ENCODE measurements at regions not wholly inside any gene's neighbourhood (a gene's known extent, or its start where the extent isn't known, plus 50 kb on each side); places are given as distances from the start of the nearest gene placed in this dataset.

- DNase-seq: no peak
Observed at GRCh38 chr14:103207388-103208072, 84.3 kb downstream of the TNFAIP2 start.

GRCh38 chr14:103209054-103209453 lies 85.8 kb downstream of the TNFAIP2 start:
- no peak for DNase-seq

GRCh38 chr14:103209506-103209905 lies 86.2 kb downstream of the TNFAIP2 start:
- no peak for DNase-seq

- DNase-seq: no peak
Observed at GRCh38 chr14:103213331-103213730, 90.1 kb downstream of the TNFAIP2 start.

DNA sequence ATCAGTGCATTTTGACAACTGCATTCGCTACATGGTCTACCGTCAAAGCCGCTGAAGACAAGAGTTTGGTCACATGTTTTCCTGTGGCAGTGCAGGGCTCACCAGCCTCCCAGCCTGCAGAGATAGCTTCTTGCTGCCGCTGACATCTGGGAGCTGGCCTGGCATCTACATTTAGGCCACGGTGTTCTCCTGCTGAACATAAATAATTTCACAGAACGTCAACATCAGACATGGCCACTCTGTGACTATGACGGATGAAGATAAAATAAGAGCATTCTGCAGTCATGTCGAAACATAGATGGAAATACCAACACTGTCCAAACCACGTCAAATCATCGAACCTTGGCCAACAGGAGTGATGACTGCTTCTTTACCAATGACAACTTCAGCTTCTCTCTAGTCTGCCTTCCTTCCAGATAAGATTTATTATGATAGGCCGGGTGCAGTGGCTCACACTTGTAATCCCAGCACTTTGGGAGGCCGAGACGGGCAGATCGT lies 91.2 kb downstream of the TNFAIP2 start:
- DNase-seq: no peak

DNA sequence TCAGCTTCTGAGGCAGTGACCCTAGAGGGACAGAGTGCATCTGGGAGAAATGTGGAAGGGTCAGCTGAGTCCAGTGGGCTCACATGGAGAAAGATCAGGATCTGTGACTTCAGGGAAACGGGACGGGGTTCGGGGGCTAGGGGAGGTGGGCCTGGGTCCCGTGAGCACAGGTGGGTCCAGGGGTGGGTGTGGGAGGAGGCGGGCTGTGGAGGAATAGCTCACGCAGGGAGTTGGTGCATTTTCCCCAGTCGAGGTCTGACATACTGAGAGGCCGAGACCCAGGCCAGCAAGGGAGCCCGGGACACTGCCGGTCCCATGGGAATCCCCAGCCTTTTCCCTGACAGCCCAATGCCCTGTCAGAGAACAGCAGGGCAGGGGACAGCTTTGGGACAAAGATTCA lies 93.1 kb downstream of the TNFAIP2 start:
- no peak for DNase-seq

DNA sequence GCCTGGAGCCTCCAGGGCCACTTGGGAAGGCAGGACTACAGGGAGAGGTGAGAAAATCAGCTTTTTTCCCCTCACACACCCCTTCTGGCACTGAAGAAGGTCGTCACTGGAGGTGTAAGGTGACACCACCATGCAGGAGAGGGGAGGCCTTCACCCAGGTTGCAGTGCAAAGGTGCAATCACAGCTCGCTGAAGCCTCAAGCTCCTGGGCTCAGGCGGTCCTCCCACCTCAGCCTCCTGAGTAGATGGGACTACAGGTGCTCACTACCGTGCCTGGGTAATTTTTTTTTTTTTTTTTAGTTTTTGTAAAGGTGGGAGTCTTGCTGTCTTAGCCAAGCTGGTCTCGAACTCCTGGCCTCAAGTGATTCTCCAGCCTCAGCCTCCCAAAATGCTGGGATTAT lies 93.6 kb downstream of the TNFAIP2 start:
- DNase-seq: no peak

DNA sequence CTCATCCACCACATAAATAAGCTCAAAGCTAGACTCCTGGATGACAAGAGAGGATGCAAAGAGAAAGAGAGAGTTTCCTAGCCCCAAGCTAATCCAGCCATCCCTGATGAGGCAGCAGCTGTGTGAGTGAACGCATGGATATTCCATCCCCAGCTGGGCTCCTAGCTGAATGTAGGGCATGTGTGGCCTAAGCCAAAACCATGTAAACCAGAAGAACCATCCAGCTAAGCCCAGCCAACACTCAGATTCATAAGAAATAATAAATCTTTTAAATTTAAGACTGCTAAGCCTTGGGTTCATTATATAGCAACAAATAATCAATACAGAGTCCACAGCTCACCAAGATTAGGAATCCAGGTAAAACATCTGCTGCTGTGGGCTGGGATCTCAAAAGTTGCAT lies 94.3 kb downstream of the TNFAIP2 start:
- no peak for DNase-seq

DNA sequence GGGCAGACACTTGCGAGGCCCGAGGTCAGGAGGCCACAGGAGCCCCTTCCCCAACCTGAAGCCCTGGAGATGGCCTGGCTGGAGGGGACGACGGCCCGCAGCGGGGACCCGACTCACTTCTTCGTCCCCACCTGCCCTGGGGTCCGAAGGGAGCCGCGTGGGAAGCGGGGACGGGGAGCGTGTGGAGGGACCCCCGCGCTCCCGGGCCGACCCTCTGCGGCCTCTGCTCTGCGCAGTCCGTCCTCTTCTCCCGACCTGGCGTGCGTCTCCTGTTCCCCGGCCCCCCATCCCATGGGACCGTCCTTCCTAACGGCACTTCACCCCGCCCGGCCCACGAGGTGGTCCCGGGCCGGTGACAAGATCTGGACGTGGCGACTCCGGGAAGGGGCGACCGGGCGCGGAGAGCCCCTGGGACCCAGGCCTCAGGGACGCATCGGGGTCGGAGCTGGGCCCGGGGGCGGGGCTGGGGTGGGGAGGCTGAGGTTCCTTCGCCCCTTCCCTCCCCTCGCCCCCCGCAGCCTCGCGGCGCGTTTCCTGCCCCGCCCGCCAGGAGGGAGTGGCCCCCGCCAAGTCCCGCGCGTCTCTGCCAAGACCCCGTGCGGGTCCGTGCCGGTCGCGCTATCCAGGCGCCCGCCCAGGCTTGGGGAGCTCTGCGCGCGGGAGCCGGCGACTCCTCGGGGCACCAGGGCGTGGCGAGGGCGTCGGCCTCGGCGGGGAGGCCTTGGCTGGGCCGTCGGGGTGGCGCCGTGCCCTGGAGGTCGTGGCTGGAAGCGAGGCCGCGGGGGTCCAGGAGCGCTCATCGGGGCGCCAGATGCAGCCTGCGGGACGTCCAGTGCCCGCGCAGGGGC lies 97.1 kb downstream of the TNFAIP2 start:
- DNase-seq: no peak

GRCh38 chr14:103220982-103221641 lies 97.9 kb downstream of the TNFAIP2 start:
- DNase-seq: no peak

DNA sequence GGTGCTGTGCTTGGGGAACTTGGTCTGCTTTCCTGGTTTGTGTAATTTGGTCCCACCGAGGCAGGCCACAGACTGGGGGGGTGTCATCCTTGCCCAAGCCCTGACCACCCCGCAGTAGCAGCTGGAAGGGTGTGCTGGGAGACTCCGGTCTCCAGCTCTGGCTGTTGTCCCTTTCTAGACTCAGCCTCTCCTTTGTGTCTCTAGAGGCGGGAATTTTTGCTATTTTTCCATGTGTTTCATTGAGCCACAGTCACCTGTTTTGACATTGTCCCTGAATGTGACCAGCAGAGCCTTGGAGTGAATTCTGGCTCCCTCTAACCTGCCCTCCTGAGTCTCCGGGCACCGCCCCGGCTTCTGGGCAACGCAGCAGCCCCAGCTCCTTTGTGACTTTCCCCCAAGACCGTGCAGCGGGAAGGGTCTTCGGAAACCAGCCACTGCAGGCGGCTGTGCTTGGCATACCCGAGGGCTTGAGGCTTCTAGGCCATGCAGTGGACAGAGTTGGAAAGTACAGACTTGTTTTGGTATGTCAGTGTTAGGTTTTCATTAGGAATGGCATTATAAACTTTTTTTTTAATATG lies 98.6 kb downstream of the TNFAIP2 start:
- DNase-seq: no peak

GRCh38 chr14:103223818-103224352 lies 100.6 kb downstream of the TNFAIP2 start:
- DNase-seq: no peak

DNA sequence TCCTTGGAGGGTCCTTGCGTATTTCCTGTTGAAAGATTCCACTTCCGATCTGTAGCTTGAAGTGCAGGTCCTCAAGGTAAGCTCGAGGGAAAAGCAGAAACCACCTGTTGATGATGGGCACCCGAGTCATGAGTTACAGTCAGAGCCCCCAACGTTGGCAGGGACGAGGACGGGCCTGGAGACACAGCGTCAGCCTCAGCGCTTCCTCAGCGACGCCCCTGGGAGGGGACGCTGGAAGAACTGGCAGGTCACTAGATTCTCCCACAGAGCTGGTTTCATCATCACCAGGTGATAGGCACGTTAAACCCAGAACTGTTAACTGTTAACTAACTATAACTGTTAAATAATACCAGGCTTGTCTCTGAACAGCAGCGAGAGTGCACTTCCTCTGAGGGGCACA lies 101.8 kb downstream of the TNFAIP2 start:
- no peak for DNase-seq

DNA sequence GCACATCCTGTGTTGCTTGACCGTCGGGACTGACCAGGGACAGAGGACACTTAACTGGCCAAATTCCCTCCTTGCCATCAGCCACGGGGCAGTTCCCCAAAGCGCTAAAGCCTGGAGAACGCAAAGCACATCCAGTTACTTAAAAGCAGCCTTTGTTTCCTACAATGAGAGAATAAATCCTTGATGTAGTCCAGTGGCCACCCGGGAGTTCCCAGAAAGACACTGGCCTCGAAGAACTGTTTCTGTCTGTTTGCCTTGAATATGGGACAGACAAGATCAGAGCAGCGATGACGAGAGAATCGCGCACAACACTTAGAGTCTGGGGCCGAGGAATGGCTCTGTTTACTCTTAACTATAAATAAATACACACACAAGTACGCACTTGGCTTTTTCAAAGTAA lies 102.2 kb downstream of the TNFAIP2 start:
- no peak for DNase-seq

- DNase-seq: no peak
Observed at GRCh38 chr14:103227094-103227768, 104.0 kb downstream of the TNFAIP2 start.

DNA sequence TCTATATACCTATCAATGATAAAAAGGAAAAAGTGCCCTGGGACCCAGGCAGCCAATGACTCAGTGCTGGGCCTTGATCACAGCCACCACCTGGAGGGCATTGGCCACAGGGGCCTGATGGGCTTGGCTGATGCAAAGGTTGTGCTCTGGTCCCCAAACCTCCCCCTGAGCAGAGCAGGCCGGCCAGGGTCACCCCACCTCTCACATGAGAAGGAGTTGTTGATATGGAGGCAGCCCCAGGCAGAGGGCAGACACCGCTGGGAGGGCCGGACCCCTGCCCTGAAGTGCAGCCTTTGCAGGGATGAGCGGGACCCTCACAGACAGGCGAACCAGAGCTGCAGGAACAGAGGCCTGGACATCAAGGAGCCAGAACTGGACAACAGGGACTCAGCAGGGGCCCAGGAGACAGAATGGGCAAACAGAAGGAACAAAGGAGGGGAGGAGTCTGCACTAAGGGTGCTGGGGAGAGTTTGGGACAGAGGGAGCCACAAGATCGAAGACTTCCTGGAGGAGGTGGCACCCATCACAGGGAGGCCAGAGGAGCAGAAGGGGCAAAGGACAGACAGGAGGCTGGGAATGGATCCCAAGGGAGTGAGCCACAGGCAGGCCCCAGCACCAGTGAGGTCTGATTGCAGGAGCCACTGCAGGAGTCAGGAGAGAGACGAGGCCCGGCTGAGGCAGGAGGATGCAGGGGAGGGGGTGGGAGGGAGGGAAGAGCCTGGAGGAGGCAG lies 105.0 kb downstream of the TNFAIP2 start:
- DNase-seq: no peak

- DNase-seq: no peak
Observed at GRCh38 chr14:103228866-103229265, 105.2 kb upstream of the EIF5 start.

GRCh38 chr14:103230021-103230420 lies 104.0 kb upstream of the EIF5 start:
- DNase-seq: no peak

DNA sequence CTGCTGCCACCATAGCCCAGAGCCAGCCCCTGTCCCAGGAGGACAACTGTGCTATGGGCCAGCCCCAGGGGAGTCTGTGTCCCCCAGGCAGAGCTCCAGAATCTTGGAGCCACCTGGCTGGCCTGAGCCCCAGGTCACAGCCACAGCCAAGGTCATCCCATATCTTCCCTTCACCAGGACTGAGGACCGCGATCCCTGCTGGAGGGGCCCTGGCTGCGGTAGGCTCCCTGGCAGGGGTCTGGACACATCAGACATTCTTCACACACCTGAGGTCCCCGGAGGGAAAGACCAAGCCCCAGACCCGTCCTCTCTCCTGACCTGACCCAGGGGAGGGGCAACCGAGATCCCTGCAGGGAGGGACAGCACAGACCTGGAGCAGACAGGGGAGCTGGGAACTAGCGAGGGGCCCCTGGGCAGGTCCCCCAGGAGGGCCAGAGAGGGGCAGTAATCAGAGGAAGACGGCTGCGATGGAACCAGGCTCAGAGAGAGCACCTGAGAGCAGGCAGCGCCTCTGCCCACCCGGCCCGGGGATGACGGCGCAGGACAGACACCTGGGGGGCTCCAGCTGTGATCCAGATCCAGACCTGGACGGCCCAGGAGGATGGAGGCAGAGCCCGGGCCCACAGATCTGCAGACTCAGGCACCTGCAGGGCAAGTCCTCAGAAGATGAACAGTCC lies 103.2 kb upstream of the EIF5 start:
- no peak for DNase-seq

- DNase-seq: no peak
Observed at GRCh38 chr14:103231376-103232019, 102.5 kb upstream of the EIF5 start.
